KBM-7 (cell line): ENCODE measurements at regions not wholly inside any gene's neighbourhood (a gene's known extent, or its start where the extent isn't known, plus 50 kb on each side); places are given as distances from the start of the nearest gene placed in this dataset.
"Not testable (repeated sequence)": the region's sequence is repeated elsewhere in the genome, so short reads cannot be mapped to it uniquely, and the experiment has no call there.

Experiments used
- DNase-seq: peaks from one replicate; pipeline ENCODE4 v3.0.0-alpha.2; 2015
- in situ Hi-C: fragments of 300-500 bp; cut with MboI; formaldehyde crosslinking; loops from 2 replicates; pipeline ENCODE4 v1.14.3; 2020; ENCODE audit warnings: low sequenced_read_pairs, low pct_unique_long_range_greater_than_20kb, mixed read lengths

DNA sequence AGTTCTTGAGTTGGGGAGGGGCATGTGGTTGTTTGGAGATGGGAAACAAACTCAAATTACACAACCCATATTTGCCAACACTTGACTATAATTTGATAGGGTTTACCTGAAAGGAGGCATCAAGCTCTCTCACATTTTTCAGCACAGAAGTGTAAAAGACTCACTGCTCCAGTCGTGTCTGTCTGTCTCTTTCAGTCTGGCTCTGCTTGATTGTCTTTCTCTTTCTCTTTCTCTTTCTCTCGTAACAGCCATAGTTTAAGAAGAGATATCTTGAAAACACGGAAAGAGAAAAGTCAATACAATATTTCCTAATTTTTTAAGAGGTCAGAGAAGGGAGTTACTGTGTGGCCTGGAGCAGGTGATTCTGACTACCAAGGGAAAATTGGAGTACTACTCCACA, 413.6 kb upstream of the CXorf51A start:
- in situ Hi-C loops = no loop called here
- DNase-seq = no peak

DNA sequence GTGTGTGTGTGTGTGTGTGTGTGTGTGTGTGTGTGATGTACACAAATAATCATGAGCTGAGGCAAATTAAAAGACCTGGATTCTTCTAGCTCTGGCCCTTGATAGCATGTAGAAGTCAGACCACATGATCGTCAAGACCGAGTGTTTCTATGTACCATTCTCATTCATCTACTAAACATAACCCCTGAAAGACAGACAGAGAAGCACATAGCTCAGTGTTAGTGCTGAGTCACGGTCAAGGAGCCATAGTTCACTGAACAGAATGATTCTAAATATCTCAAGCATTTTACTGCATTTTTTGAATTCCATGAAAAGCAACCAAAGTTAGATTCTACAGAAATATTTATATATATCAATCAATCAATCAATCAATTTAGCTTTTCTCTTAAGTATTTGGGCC, 412.3 kb upstream of the CXorf51A start:
- in situ Hi-C loops = no loop called here
- DNase-seq = no peak

GRCh38 chrX:147217334-147217733, 402.8 kb upstream of the CXorf51A start:
- no peak for DNase-seq
- in situ Hi-C loops = no loop called here

GRCh38 chrX:147200494-147200893, 385.9 kb upstream of the CXorf51A start:
- DNase-seq, in situ Hi-C loops: not testable (repeated sequence)

- in situ Hi-C loops = no loop called here
- DNase-seq = no peak
Measured at GRCh38 chrX:147191361-147191760, 376.8 kb upstream of the CXorf51A start.

DNA sequence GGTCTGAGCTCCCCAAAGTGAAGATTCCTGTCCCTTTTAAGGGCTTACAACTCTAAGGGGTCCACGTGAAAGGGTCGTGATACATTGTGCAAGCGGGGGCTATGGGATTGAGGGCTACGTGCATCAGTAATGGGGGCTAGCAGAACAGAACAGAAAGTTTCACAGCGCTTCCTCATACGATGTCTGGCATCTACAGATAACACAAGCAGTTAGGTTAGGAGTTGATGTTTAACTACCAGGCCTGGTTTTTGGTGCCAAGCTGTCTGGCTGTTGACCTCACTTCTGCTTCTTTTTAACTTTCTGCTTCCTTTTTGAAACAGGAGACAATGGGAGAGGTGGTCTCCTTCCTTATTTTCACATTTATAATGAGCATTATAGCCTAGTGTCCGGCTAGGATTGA, 368.6 kb upstream of the CXorf51A start:
- in situ Hi-C loops = no loop called here

DNA sequence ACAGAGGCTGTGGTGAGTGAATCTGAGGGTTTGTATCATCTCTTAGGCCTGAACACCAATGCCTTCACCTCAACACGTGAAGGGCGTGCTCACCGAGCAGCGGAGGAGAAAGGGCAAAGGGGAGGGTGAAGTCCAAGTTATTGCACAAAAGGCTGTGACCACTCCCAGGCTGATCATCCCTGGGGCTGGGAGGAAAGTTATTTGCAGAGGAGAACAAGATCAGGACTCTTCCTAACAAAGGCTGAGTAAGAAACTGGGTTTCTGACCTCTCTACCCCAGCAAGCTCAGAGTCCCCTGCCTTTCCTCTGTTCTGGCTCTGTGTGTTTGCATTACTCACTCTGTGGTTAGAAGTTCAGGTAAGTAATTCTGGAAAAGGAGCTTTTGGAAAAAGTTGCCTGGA, 366.3 kb upstream of the CXorf51A start:
- DNase-seq = no peak
- in situ Hi-C loops = no loop called here

More for the DNA sequence above, 368.6 kb upstream of the CXorf51A start:
- DNase-seq = peak; percentile 72

DNA sequence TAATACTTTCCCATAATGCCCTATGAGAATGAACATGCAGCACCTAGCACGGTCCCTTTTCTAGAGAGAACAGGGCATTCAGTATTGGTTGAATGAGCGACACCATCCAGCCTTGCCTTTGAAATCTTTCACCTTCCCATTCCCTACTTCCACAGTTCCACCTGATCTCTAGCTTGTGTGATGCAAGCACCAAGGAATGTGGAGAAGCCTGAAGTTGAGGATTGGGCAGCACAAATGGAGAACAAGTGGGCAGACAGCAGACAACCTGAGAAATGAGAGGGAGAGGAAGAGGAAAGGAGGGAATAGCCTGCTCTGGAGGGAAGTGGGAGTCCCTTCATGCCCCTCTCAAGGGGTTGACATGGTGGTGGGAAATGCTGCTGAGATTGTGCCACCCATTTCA, 365.1 kb upstream of the CXorf51A start:
- no peak for DNase-seq
- in situ Hi-C loops = no loop called here

- in situ Hi-C loops = no loop called here
Measured at GRCh38 chrX:147174591-147174990, 360.0 kb upstream of the CXorf51A start.

DNA sequence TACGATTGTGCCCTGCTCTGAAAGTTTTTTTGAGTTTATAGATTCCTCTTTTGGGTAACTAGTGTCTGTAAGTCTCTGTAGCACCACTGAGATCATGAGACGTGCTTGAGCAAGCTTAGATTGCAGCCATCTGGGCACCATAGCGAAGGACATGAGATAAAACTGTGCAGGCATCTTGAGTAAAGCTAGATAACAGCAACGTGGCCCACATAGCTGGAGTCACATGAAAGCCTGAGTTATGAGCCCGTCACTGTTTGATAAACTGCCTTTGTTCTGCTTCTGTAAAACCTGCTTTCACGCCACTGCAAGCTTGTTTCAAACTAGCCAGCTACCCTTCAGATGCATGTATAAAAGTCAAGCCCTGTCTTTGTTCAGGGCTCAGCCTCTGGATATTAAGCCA, 359.1 kb upstream of the CXorf51A start:
- in situ Hi-C loops = no loop called here
- DNase-seq = no peak

More at GRCh38 chrX:147174591-147174990, 360.0 kb upstream of the CXorf51A start:
- DNase-seq = no peak

DNA sequence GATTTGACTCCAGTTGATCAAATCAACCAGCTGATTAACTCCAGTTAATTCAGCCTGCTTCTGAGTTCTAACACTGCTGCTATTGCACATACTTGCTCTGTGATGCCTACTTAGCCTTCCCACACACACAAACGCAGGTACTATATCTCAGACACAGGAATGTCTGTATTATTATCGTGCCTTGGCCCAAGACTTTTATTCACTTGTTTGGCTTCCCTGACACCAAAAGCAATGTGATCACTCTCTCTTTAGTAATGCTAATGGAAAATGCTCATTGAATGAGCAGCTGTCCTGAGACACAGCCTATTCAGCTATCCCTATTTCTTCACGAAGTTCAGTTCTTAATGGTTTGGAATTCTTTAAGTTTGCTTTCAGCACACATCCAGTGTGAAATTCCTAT, 356.4 kb upstream of the CXorf51A start:
- in situ Hi-C loops = no loop called here
- no peak for DNase-seq
